CD8-positive, alpha-beta memory T cell (primary cell): ENCODE measurements at regions not wholly inside any gene's neighbourhood (a gene's known extent, or its start where the extent isn't known, plus 50 kb on each side); places are given as distances from the start of the nearest gene placed in this dataset.

Experiments
- CTCF ChIA-PET: fragments of 350-600 bp; sonication (Branson Sonifier 250); formaldehyde crosslinking; loops from one replicate; lab custom pipeline; 2021; ENCODE audit warnings: antibody characterized with exemption; lab: Charles Lee
- POLR2A ChIA-PET: fragments of 350-600 bp; sonication (Branson Sonifier 250); formaldehyde crosslinking; loops from one replicate; lab custom pipeline; 2021; ENCODE audit warnings: antibody characterized with exemption; lab: Charles Lee
- DNase-seq, 5 donors: peaks; one replicate each; pipeline versions ENCODE4 v3.0.0 to v3.0.0-alpha.2; 2020 to 2022; ENCODE audit warnings: mixed read lengths in 1 of 5
- H3K27ac ChIP-seq: one replicate; pipeline ENCODE4 v1.7.0; 2013; ENCODE audit warnings: low read depth, mild to moderate bottlenecking, low read length, moderate library complexity
- H3K27me3 ChIP-seq: 2 replicates; pipeline ENCODE4 v1.7.0; 2013; ENCODE audit warnings: low read length, mild to moderate bottlenecking; ENCODE audit not compliant: insufficient read depth, poor library complexity, severe bottlenecking
- H3K36me3 ChIP-seq: 2 replicates; pipeline ENCODE4 v1.7.0; 2013; ENCODE audit warnings: mild to moderate bottlenecking, low read length, moderate library complexity; ENCODE audit not compliant: insufficient read depth
- H3K4me1 ChIP-seq: 2 replicates; pipeline ENCODE4 v1.7.0; 2013; ENCODE audit warnings: mild to moderate bottlenecking, low read length, moderate library complexity; ENCODE audit not compliant: insufficient read depth
- H3K4me3 ChIP-seq: 2 replicates; pipeline ENCODE4 v1.7.0; 2013; ENCODE audit warnings: mild to moderate bottlenecking, low read length
- H3K9me3 ChIP-seq: 2 replicates; pipeline ENCODE4 v1.7.0; 2013; ENCODE audit warnings: mild to moderate bottlenecking, low read length
- H3K27ac Mint-ChIP-seq, 8 donors: one replicate each; pipeline ENCODE4 v1.8.0; 2020 to 2021; ENCODE audit warnings: mixed read lengths in 8 of 8, mild to moderate bottlenecking in 6 of 8, inconsistent platforms in 3 of 8, moderate library complexity in 3 of 8
- H3K27me3 Mint-ChIP-seq, 2 donors: one replicate each; pipeline ENCODE4 v1.8.0; 2020 to 2021; ENCODE audit warnings: mixed read lengths in 2 of 2, mild to moderate bottlenecking in 1 of 2, moderate library complexity in 1 of 2
- H3K36me3 Mint-ChIP-seq, 3 donors: one replicate each; pipeline ENCODE4 v1.8.0; 2020 to 2021; ENCODE audit warnings: mixed read lengths in 3 of 3, inconsistent platforms in 1 of 3, mild to moderate bottlenecking in 1 of 3
- H3K4me1 Mint-ChIP-seq, 3 donors: one replicate each; pipeline ENCODE4 v1.8.0; 2020 to 2021; ENCODE audit warnings: mixed read lengths in 3 of 3, inconsistent platforms in 1 of 3, mild to moderate bottlenecking in 1 of 3
- H3K4me3 Mint-ChIP-seq, 7 donors: one replicate each; pipeline ENCODE4 v1.8.0; 2020 to 2021; ENCODE audit warnings: mixed read lengths in 7 of 7, mild to moderate bottlenecking in 6 of 7, moderate library complexity in 4 of 7, inconsistent platforms in 2 of 7
- H3K9me3 Mint-ChIP-seq, 5 donors: one replicate each; pipeline ENCODE4 v1.8.0; 2020 to 2022; ENCODE audit warnings: mixed read lengths in 5 of 5, mild to moderate bottlenecking in 3 of 5, moderate library complexity in 2 of 5, inconsistent platforms in 1 of 5

DNA sequence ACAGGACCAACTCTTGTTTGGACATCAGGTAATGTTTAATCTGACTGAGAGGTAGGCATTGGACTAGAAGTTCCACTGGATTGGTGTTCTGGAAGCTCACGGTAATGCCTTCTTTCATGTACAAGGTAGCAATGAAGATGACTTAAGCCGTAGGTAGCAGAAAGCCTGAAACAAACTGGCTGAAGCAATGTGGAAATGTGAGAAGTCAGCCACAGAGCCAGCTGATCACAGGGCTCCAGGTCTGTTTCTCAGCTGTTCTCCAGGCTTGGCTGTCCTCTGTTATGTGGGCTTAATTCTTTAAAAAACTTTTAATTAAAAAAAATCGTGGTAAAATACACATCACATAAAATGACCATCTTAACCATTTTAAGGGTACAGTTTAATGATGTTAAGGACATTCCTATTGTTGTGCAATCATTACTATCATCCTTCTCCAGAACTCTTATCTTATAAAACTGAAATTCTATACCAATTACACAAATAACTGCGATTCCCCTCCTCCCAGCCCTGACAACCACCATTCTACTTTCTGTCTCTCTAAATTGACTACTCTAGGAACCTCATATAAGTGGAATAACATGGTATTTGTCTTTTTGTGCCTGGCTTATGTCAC lies 101.4 kb upstream of the ZNF32 start:
- no peaks in the 10 kb centered on the region for H3K4me1 Mint-ChIP-seq
- H3K27ac Mint-ChIP-seq: peak overlapping the region in 1 of 8 donors; percentile 19
- H3K4me3 ChIP-seq: no peak overlapping the region
- POLR2A ChIA-PET: no interaction called here
- no peak overlapping the region for H3K27ac ChIP-seq
- no peaks in the 10 kb centered on the region for H3K36me3 ChIP-seq
- CTCF ChIA-PET: no interaction called here
- no peak overlapping the region for H3K4me3 Mint-ChIP-seq
- no peak for DNase-seq
- peaks cover 0 to 5% of the 10 kb centered on the region in 2 donors for H3K27me3 Mint-ChIP-seq
- H3K9me3 ChIP-seq: no peaks in the 10 kb centered on the region
- no peaks in the 10 kb centered on the region for H3K9me3 Mint-ChIP-seq
- no peaks in the 10 kb centered on the region for H3K4me1 ChIP-seq
- no peaks in the 10 kb centered on the region for H3K36me3 Mint-ChIP-seq
- H3K27me3 ChIP-seq: no peaks in the 10 kb centered on the region

DNA sequence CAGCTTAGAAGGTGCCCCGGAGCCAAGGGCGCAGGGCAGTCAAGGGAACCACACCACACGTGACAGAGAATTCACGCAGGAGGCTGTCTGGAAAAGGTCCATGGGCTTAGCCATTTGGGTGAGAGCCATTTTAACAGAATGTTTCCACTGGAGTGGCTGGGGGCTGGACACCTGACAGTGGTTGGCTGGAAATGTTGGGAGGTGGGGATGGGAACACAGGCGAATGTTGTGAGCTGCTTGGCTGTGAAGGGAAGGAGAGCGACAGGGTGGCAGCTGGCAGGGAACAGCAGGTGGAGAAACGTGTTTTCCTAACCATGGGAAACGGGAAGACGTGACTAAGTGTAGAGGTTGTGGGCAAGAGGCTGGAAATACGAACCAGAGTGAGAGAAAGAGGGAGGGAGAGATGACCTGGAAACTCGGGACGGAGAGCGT lies 100.5 kb upstream of the ZNF32 start:
- CTCF ChIA-PET: no interaction called here
- Mint-ChIP-seq H3K27ac (no peak overlapping the region), H3K4me1 (no peaks in the 10 kb centered on the region), H3K4me3 (no peak overlapping the region), H3K9me3 (no peaks in the 10 kb centered on the region), H3K27me3 (peaks cover 0 to 5% of the 10 kb centered on the region in 2 donors), H3K36me3 (no peaks in the 10 kb centered on the region)
- Histone ChIP-seq H3K36me3 (no peaks in the 10 kb centered on the region), H3K9me3 (no peaks in the 10 kb centered on the region), H3K4me1 (no peaks in the 10 kb centered on the region), H3K27me3 (no peaks in the 10 kb centered on the region), H3K4me3 (no peak overlapping the region), H3K27ac (no peak overlapping the region)
- POLR2A ChIA-PET: no interaction called here
- no peak for DNase-seq

DNA sequence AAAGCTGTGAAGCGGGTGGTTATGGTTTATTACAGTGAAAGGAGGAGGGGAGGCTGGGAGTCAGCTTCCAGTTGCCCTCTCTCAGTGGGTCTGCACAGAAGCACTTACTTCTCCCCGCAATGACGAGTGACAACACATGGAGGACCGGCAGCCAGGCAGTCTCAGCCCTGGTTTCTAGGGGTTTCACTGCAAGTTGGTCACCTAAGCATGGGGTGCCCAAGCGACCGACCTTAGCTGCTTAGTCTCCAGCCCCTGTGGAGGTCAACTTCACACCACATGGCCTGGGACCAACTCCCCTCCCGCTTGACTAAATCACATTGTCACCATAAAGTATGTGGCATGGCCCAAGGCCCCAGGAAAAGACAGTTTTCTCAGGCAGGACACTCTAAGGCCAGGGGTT lies 99.9 kb upstream of the ZNF32 start:
- H3K27ac ChIP-seq: no peak overlapping the region
- CTCF ChIA-PET: no interaction called here
- H3K27me3 Mint-ChIP-seq: peaks cover 0 to 5% of the 10 kb centered on the region in 2 donors
- H3K4me3 ChIP-seq: no peak overlapping the region
- H3K36me3 ChIP-seq: no peaks in the 10 kb centered on the region
- POLR2A ChIA-PET: no interaction called here
- no peaks in the 10 kb centered on the region for H3K9me3 ChIP-seq
- H3K27ac Mint-ChIP-seq: no peak overlapping the region
- no peaks in the 10 kb centered on the region for H3K9me3 Mint-ChIP-seq
- no peaks in the 10 kb centered on the region for H3K4me1 Mint-ChIP-seq
- H3K27me3 ChIP-seq: no peaks in the 10 kb centered on the region
- no peak for DNase-seq
- H3K4me1 ChIP-seq: no peaks in the 10 kb centered on the region
- H3K36me3 Mint-ChIP-seq: no peaks in the 10 kb centered on the region
- H3K4me3 Mint-ChIP-seq: no peak overlapping the region

DNA sequence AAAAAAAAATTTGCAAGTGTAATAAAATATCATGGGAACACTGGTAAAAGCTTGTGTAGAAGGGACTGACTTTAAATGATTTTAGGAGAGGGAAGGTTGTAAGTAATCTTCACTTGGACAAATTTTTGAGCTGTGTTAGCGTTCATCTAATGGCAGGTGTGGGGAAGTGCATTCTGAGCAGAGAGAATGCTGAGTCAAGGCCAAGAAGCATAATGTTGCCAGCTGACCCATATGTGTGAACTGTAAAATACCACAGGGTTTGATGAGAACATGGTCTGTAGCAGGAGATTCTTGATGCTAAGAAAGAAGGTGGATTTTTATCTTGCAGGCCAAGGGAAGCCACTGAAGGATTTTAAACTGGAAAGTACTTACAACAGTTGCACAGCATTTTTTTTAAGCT lies 98.2 kb upstream of the ZNF32 start:
- Mint-ChIP-seq H3K4me1 (no peaks in the 10 kb centered on the region), H3K27ac (no peak overlapping the region), H3K36me3 (no peaks in the 10 kb centered on the region), H3K4me3 (no peak overlapping the region), H3K9me3 (no peaks in the 10 kb centered on the region), H3K27me3 (peaks cover 0 to 5% of the 10 kb centered on the region in 2 donors)
- no peaks in the 10 kb centered on the region for H3K9me3 ChIP-seq
- no peak overlapping the region for H3K27ac ChIP-seq
- ChIA-PET CTCF (no interaction called here), POLR2A (no interaction called here)
- H3K4me1 ChIP-seq: no peaks in the 10 kb centered on the region
- H3K4me3 ChIP-seq: no peak overlapping the region
- H3K27me3 ChIP-seq: no peaks in the 10 kb centered on the region
- no peak for DNase-seq
- no peaks in the 10 kb centered on the region for H3K36me3 ChIP-seq

DNA sequence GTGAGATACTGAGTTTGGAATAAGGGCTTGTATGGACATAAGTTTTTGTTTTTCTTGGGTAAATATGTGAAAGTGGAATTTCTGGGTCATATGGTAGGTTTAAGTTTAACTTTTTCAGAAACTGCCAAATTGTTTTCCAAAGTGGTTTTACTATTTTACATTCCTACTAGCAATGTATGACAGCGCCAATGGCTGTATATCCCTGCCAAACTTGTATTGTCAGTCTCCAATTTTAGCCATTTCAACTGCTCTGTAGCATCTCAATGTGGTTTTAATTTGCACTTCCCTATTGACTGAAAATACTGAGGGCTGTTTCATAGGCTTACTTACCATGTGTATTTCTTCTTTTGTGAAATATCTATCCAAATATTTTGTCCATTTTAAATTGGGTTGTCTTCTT lies 90.5 kb upstream of the ZNF32 start:
- Mint-ChIP-seq H3K4me3 (no peak overlapping the region), H3K36me3 (no peaks in the 10 kb centered on the region), H3K27ac (no peak overlapping the region), H3K9me3 (no peaks in the 10 kb centered on the region), H3K4me1 (no peaks in the 10 kb centered on the region), H3K27me3 (peaks cover 0 to under 1% of the 10 kb centered on the region in 2 donors)
- Histone ChIP-seq H3K27ac (no peak overlapping the region), H3K4me1 (no peaks in the 10 kb centered on the region), H3K9me3 (no peaks in the 10 kb centered on the region), H3K36me3 (no peaks in the 10 kb centered on the region), H3K27me3 (no peaks in the 10 kb centered on the region), H3K4me3 (no peak overlapping the region)
- ChIA-PET CTCF (no interaction called here), POLR2A (no interaction called here)
- DNase-seq: no peak

DNA sequence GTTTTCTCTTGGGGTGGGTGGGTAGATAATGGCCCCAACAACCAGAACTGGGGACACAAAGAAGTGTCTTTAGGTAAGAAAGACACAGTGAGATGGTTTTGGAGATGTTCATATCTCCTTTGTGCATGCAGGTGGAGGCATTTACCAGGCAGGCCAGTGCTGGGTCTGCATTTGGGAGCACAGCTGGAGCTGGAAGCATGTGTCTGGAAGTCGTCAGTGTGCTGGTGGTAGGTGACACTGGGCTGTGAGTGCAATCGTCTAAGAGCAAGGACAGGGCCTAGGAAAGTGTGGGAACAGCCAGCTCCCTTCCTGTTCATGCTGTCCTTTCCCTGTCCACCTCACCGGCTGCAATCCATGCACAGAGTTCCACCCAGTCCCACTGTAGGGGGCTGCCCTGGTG lies 88.3 kb upstream of the ZNF32 start:
- Mint-ChIP-seq H3K27me3 (peaks cover 0 to 2% of the 10 kb centered on the region in 2 donors), H3K36me3 (no peaks in the 10 kb centered on the region), H3K27ac (peak overlapping the region in 1 of 8 donors; percentile 8), H3K4me1 (no peaks in the 10 kb centered on the region), H3K9me3 (no peaks in the 10 kb centered on the region), H3K4me3 (no peak overlapping the region)
- no peak overlapping the region for H3K27ac ChIP-seq
- CTCF ChIA-PET: no interaction called here
- no peak for DNase-seq
- H3K9me3 ChIP-seq: no peaks in the 10 kb centered on the region
- no peaks in the 10 kb centered on the region for H3K36me3 ChIP-seq
- H3K4me1 ChIP-seq: no peaks in the 10 kb centered on the region
- POLR2A ChIA-PET: no interaction called here
- H3K27me3 ChIP-seq: no peaks in the 10 kb centered on the region
- no peak overlapping the region for H3K4me3 ChIP-seq

DNA sequence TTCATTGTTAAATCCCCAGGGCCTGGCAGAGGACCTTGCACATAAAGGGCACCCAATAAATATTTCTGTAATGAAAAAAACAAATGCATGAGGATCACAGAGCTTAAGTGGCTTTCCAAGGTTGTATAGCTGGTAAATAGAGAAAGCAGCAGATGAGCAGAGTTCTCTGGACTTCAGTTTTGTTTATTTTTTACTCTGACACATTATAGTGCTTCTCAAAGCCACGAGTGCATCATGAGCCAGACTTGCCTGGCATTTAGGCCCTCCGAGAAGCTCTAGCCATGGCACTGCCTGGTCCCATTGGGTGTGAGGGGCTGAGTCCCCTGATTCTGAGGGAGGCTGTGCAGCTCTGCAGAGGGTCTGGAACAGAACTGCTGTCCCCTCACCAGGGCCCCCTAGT lies 87.2 kb upstream of the ZNF32 start:
- Histone ChIP-seq H3K27me3 (no peaks in the 10 kb centered on the region), H3K9me3 (no peaks in the 10 kb centered on the region), H3K4me3 (no peak overlapping the region), H3K27ac (no peak overlapping the region), H3K4me1 (no peaks in the 10 kb centered on the region), H3K36me3 (no peaks in the 10 kb centered on the region)
- no peak for DNase-seq
- H3K9me3 Mint-ChIP-seq: peaks cover 0 to 6% (median 3%) of the 10 kb centered on the region in 5 donors
- ChIA-PET CTCF (interaction anchor here (1.0 kb wide), 1 partner anchor 9 kb away, joined by 3 read pairs; no protein-coding TSS in a partner anchor), POLR2A (no interaction called here)
- H3K4me1 Mint-ChIP-seq: no peaks in the 10 kb centered on the region
- peaks cover 0 to 2% of the 10 kb centered on the region in 2 donors for H3K27me3 Mint-ChIP-seq
- H3K36me3 Mint-ChIP-seq: no peaks in the 10 kb centered on the region
- no peak overlapping the region for H3K27ac Mint-ChIP-seq
- H3K4me3 Mint-ChIP-seq: no peak overlapping the region

DNA sequence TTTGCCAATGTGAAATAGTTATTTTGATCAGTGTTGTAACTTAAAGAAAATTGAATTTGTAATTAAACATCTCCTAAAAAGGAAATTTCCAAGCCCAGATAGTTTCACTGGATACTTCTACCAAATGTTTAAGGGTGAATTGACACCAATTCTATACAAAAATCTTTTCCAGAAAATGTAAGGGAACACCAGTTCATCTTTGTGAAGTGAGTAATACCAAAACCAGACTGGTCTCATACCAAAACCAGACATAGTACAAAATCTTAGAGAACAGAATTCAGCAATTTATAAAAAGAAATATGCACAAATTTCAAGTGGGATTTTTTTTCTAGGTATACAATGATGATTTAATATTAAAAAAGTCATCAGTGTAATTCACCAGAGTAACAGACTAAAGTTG lies 86.0 kb upstream of the ZNF32 start:
- Histone ChIP-seq H3K36me3 (no peaks in the 10 kb centered on the region), H3K9me3 (no peaks in the 10 kb centered on the region), H3K4me3 (no peak overlapping the region), H3K27ac (no peak overlapping the region), H3K4me1 (no peaks in the 10 kb centered on the region), H3K27me3 (no peaks in the 10 kb centered on the region)
- Mint-ChIP-seq H3K27me3 (peaks cover 4 to 11% of the 10 kb centered on the region in 2 donors), H3K4me3 (no peak overlapping the region), H3K27ac (no peak overlapping the region), H3K9me3 (peaks cover 6 to 14% (median 10%) of the 10 kb centered on the region in 5 donors), H3K36me3 (peaks cover 0 to 2% (median 0%) of the 10 kb centered on the region in 3 donors), H3K4me1 (no peaks in the 10 kb centered on the region)
- ChIA-PET POLR2A (no interaction called here), CTCF (no interaction called here)
- no peak for DNase-seq
